ENCODE measurements at regions not wholly inside any gene's neighbourhood (a gene's known extent, or its start where the extent isn't known, plus 50 kb on each side); places are given as distances from the start of the nearest gene placed in this dataset.

DNA sequence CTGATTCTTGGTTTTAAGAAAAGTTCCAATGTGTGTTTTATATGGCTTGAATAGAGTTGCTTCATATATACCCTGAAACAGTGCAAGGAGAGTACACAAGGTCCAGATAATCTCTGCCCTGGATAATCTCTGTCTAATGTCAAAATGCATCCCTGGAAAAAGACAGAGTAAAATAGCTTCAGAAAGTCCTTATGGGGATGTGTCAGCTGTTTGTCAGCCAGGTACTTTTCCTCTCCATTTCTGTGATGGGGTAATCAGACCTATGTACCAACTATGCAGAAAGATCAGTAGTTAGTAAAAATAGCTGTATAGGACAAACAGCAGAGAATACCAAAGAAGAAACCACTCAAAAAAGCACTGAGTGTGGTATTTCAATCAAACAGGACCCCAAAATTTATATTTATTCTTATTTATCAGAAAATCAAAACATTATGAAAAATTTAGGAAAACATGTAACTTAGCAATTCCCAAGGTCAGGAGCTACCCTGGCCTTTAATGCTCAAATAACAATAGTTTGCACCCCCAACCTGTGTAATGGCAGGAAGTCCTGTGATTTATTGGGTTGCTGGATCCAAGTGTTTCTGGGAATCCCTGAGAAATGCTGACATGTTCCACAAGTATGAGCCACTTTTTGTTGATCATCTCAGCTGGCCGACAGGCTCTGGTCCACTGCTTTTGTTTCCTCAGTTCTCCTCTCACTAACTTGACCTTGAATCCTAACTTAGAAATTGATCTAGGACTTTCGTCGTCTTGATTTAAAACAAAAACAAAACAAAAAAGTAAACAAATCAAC, 69.6 kb downstream of the MDH1 start:
- no peak for DNase-seq (ENCODE audit: low spot score)

DNA sequence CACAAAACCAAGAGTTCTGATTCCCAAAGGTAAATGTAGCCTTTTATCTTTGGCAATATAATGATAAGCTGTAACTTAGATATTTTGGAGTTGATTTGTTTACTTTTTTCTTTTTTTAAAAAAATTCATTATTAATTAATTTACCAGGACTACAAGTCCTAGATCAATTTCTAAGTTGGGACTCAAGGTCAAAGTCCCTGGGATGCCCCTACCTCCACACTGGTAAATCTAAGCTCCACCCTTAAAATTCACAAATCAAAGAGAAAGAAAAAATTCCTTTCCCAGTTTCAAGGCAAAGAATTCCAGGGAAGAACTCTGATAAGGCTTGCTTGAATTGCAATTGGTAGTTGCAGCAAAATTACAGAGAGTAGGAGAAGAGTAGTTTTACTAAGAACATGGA, 71.3 kb downstream of the MDH1 start:
- DNase-seq (ENCODE audit: low spot score) = no peak

DNA sequence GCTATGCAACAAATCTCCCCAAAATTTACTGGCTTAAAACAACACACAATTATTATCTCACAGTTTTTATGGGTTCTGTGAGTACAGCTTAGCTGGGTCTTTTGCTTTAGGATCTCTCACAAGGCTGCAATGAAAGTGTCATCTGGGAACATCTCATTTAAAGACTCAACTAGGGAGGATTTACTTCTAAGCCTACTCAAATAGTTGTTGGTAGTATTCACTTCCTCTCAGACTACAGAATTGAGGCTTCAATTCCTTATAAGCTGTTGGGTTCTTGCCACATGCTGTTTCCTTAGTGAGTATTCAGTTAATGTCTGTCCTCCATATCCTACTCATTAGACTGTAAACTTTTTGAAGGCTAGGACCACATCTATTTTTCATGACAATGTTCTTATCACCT, 72.3 kb downstream of the MDH1 start:
- DNase-seq (ENCODE audit: low spot score) = peak; percentile 75

DNA sequence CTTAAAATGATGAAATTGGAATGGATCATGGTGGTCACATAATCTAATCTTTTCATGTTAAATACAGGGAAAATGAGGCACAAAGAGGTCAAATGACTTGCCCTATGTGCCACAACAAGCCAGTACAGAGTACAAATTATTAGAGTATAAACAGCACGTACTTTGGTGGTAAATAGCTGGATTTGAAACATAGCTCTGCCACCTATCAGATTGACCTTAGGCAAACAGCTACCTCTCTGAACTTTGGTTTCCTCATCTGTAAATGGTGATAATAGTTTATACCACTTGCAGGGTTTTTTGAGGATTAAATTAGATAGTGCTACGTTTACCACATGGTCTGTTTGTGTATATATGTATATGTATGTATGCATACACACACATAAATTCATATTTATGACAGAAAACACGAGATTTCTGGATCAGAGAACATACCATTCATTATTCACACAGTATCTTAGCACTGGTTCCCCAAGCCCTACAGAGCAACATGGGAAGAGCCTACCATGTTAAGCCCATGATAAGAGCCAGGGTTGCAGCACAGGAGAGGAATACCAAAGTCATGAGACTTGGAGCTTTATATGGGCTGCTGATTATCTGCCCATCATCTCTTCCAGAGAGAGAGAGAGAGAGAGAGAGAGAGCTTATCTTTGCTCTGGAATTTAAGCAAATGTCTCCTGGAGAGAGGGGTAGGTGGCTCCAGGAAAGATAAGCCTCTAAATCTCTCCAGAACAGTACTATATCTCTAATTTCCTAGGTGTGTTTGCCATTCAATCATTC, 73.5 kb downstream of the MDH1 start:
- no peak for DNase-seq (ENCODE audit: low spot score)

DNA sequence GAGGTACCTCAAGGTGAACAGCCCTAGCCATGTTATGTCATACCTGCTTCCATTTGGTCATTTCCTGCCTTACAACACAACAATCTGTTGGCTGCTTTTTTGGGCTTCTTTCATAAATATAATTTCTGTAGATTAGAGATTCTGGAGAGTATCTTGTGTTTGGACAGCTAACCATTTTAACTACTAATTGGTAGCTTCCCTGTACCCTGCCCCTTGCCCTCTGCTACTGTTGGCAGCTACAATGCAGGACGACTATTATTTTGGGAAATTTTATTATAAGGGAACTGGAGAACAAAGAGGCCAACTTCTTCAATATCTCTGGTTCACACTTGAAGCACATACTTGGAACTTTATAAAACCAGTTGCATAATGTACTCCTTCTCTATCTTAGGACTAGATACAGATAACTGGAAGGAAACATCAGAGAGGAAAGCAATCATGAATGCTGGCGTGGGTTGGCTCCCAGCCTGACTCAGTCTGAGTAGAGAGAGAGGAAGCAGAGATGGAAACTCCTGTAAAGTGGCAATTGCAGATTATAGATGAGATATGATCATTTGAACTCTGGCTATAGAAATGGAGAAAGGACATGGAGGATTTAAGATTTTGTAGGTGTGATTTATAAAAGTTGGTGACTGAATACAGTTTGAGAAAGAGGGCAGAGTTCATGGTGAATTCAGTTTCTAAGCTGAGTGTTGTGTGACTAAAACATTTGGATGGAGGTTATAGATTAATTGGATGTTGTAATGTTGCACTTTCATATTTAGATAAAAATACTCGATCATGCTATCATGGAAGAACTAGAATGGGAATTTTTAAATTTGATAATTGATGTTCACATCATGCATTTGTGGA, 74.5 kb downstream of the MDH1 start:
- DNase-seq (ENCODE audit: low spot score) = no peak

DNA sequence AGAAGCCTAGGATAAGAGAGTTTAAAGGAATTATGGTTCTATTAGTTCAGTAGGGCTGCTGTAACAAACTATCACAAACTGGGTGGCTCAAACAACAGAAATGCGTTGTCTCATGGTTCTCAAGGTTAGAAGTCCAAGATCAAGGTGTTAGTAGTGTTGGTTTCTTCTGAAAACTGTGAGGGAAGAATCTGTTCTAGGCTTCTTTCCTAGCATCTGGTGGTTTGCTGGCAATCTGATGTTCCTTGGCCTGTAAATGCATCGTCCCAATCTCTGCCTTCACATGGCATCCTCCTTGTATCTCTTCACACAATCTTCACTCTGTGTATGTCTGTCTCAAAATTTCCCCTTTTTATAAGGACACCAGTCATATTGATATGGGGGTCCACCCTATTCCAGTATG, 76.3 kb downstream of the MDH1 start:
- no peak for DNase-seq (ENCODE audit: low spot score)

DNA sequence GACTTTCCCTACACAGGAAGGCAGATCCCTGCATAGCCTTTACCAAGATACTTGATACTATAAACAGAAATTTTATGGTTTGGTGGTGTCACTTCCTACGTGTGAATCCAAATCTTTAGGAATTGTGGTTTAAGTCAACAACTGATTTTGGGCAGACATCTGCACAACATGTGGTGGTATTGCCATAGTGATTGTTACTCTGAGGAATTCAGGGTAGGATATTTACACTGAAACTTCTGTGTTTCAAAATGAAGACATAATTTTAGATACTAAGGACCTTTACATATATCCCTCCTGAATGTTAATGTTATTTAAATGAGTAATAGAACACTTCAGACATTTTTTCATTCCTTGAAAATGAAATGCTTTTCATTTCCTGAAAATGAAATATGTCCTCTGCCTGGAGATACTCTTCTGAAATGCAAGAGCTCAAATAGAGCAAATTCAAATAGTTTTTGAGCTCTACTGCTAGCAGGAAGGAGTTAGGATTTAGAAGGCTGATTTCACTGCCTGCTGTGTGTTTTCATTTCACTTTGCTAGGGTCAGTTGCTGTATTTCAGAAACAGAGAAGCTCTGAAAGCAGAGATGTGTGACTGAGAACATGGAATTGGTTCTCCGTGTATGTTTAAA, 77.2 kb downstream of the MDH1 start:
- no peak for DNase-seq (ENCODE audit: low spot score)

DNA sequence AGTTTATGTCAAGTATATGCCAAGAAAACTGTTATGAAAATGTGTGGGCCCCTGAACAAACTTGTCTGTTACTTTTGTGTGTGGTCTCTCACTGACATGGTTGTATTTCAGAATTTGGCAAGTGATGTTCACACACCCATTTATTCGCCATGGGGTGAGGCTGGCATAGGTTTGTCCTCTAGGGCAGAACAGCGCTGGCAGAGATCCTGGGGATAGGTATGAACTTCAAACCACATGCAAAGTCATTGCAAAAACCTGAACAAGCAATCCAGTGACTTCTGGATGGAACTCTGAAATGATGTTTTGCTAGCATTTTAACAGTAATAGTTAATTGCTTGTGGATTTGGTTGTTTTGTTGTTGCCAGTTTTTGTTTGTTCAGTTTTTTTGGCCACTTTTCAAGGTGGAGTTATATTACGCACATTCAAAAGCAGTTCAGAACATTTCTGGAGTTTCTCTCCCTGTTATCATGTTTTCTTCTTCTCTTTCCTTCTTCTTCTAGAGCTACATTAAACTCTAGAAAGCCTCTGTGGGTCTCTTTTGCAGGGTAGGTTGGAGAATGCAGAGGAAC, 78.5 kb downstream of the MDH1 start:
- no peak for DNase-seq (ENCODE audit: low spot score)

DNA sequence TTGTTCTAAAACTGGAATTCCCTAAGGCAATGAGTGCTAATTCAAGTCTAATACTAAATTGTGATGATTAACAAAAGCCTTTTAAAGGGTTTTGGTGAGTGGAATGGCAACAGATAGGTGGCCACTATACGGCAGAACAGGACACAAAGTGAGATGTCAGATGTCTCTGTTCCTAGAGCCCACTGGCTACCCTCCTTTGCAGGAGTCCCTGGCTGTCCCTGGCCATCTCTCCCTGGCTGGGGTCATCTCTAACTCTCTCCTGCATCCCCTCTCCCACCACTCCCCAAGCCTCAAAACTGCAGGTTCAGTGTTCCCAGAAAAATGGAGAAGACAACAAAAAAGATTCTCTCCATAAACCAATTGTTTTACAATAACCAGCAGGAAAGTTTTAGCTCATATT, 79.2 kb downstream of the MDH1 start:
- DNase-seq (ENCODE audit: low spot score) = no peak

DNA sequence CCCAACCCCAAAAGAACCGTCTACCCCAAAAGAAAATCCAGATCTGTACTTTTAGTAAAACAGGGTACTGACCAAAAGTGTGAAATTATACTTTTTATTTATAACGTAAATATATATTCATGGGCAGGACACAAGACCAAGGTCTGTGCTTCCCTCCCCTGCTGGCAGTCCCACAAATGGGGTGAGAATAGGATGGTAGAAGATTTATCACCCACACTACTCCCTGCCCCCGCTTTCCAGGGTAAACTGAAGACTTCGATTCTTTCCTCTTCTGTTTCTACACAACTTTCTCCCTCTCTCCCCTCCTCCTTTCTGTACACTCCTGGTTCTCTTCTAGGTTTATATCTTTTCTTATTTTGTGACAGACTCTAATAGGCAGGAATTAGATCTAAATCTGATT, 79.7 kb downstream of the MDH1 start:
- no peak for DNase-seq (ENCODE audit: low spot score)

DNA sequence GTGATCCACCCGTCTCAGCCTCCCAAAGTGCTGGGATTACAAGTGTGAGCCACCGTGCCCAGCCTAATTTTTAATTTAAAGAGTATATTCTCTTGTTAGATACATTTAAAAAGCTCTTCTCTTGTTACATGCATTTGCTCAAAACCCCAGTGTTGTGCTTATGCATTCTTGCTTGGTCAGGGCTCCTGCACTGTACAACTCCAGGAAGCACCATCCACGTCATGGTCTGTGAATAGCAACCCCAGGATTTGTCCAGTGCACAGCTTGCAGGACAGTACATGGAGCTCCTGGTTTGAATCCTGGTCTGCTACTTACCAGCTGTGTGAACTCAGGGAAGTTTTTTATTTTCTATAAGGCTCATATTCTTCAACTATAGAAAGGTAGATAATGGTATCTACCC, 80.8 kb downstream of the MDH1 start:
- no peak for DNase-seq (ENCODE audit: low spot score)

DNA sequence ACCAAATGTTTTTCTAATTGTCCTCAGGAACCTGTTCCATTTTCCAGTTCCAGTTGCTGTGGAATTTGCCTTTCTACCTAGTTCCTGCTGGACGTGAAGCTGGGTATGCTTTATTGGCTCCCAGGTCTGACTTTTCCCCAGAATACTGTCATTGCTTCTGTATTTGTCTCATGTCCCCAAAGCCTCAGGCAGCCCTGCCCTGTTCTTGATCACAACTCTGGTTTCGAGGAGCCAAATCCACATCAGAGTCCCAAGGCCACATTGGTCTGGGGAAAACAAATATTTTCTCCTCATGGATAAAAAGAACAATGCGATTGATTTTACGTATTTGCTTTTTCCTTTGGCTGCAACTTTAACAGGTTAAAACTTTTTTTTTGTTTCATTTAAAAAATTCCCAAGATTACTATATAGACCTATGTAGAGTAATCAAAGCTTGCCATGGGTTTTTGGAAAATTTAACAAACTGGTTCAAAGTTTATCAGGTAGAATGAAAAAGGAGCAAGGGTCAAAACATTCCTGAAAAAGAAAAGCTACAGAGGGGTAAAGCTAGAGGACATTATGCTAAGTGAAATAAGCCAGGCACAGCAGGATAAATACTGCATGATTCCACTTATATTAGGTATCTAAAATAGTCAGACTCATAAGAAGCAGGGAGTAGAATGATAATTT, 85.2 kb downstream of the MDH1 start:
- DNase-seq (ENCODE audit: low spot score) = no peak

DNA sequence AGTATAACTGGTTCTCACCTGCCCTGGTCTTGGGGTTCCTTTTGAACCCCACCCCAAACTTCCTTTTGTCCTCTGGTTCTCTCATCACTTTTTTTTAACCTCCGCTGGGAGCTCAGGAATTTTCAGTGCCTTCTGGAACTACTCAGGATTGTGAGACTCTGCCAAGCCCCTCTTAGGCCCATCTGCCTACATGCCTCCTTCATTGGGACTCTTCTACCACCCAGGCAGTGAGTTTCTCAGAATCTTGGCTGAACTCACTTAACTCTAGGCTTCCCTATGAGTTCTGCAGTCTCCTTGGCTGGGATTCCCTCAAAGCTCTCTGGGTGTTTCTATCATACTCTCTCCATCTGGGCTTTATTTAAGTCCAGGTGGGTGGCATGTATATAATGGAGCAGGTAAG, 86.3 kb downstream of the MDH1 start:
- no peak for DNase-seq (ENCODE audit: low spot score)

DNA sequence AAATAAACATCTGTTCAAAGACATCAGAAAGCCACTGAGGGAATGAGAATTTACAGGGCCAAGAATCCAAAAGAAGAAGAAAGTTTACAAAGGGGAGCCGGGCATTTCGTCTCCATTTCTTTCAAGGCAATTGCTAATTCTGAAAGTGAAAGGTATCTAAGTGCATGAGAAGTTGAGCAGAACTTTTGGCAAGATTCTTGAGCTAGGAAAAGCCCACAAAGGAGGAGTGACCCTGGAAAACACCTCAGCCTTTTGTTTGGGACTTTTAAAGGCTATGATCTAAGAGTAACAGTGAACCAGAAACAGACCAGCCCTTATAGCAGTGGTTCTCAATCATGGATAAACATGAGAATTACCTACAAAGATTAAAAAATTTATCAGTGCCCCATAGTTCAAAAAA, 87.4 kb downstream of the MDH1 start:
- no peak for DNase-seq (ENCODE audit: low spot score)

DNA sequence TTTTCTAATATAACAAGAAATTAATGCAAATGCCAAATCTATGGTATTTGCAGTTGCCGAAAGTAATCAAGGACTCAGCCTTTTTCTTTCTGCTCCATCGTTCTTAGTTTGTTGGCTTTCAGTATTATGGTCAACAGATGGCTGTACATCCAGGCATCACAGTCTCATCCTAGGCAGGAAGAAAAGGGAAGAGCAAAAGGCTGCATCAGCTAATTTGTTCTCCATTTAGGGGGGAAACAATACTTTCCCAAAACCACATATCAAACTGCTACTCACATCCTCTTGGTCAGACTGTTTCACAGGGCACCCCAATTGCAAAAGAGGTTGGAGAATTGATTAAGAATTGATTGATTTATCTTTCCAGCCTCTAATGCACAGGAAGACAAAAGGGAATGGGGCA, 89.3 kb downstream of the MDH1 start:
- DNase-seq (ENCODE audit: low spot score) = no peak

DNA sequence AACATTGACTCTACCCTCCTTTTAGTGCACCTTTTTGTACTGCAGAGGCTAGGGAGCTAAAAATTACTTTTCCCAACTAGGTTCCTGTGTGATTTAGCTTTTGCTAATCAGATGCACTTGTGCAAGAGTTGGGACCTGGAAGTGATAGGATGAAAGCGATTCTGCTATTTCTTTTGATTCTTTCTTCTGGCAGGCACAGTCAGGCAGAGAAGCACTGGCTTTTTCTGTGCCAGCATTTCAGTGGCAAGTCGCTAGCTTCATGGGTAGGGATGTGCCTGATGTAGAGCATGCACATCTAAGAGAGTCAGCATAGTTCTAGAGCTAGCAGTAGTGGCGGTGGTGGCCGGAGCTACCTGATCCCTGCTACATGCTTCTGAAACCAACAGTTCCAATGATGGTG, 89.8 kb downstream of the MDH1 start:
- DNase-seq (ENCODE audit: low spot score) = no peak

DNA sequence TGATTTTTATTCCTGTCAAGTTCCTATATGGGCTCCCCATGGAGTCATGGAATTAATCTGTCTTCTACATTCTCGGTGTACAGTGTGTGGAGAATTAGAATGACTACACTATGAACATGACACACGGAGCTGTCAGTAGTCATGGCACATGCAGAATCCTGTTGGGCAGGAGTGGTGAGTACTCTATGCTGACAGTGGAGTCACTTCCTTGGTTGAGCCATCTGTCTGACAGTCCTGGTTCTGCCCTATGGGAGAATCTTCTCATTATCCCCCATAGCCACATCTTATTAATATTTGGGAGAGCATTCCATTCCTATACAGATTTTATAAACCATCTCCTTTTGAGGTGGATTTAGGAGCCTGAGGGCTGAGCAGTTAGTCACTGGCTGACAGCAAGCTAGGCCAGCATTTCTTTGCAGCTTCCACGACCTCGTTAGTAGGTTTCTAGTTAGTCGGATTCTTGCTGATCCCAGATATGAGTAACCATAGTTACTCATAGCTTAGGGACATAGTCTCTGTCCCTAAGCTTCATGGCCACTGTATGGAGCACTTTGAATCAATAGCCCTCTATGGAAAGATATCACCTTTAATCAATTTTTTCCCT, 90.6 kb downstream of the MDH1 start:
- DNase-seq (ENCODE audit: low spot score) = peak; percentile 51

DNA sequence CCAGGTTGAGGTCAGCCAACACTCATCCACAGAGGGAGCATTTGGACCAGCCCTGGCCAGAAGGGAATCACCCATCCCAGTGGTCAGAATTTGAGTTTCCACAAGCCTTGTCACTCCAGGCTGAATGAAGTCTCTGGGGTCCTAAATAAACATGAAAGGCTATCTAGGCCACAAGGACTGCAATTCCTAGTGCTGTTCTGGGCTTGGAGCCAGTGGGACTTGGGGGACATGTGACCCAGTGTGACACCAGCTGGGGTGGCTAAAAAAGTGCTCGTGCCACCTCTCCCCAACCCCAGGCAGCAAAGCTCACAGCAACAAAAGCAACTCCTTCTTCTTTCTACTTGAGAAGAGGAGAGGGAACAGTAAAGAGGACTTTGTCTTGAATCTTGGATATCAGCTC, 91.7 kb downstream of the MDH1 start:
- no peak for DNase-seq (ENCODE audit: low spot score)

DNA sequence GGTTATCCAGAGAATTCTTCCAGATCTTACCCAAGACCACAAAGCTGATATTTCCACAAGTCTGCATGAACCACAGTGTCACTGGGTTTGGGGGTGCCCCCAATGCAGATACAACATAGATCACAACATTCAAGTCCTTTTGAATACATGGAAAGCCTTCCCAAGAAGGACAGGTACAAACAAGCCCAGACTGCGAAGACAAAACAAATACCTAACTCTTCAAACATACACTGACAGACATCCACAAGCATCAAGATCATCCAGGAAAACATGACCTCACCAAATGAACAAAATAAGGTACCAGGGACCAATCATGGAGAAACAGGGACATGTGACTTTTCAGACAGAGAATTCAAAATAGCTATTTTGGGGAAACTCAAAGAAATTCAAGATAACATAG, 93.1 kb downstream of the MDH1 start:
- no peak for DNase-seq (ENCODE audit: low spot score)

DNA sequence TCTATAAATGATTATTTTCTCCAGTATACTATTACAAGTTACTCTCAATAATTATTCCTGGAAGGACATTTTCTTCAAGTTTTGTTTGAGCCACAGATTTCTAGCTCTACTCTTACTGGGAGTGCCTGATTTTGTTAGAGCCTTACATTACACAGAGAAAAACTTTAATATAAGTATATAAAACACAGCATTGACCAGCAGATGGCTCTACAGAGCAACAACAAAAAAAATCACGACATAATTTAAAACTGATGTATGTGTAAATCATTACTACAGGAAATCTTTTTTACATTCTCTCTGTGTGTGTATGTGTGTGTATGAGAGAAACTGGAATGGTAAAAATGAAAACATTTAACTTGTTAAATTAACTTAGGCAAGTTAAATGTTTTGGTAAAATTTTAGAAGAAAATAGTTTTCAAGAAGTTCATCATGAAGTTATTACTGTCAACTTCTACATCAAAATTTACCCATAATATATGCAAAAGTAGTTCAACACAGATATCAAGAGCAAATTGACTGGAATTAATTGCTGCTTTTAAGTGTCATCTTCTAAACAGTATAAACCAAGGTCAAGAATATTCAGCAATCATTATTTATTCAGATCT, 103.3 kb downstream of the MDH1 start:
- DNase-seq (ENCODE audit: low spot score) = peak; percentile 69

DNA sequence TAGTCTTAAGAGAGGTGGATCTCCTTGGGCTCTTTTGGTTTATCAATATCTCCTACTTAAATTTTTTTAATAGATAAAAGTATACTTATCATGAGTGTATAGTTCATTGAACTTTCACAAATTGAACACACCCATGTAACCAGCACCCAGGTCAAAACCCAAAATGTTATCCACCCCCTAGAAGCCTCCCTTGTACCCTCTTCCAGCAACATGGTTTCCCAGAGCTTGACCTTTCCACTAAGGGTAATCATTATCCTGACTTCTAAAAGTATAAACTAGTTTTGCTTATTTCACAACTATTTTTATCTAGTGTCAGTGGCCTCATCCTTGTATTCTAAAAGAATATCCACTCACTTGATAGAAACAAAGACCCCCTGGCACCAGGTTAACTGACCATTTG, 106.8 kb downstream of the MDH1 start:
- DNase-seq (ENCODE audit: low spot score) = no peak
